ENCODE measurements at regions not wholly inside any gene's neighbourhood (a gene's known extent, or its start where the extent isn't known, plus 50 kb on each side); places are given as distances from the start of the nearest gene placed in this dataset.

- TF ChIP-seq EZH2phosphoT487 (IDR thresholded peaks at IDR 0.05; ENCODE audit: low read length) (no peak), CTCF (IDR thresholded peaks at IDR 0.05; ENCODE audit: low read length) (no peak), EZH2 (optimal IDR thresholded peaks at IDR 0.05; ENCODE audit: low read depth, low read length) (no peak)
Measured at GRCh38 chr3:117628823-117629291, 919.3 kb downstream of the TUSC7 start.

All from MM.1S (cell line).